ENCODE measurements at regions not wholly inside any gene's neighbourhood (a gene's known extent, or its start where the extent isn't known, plus 50 kb on each side); places are given as distances from the start of the nearest gene placed in this dataset.

- no peak for TF ChIP-seq POLR2A (IDR thresholded peaks at IDR 0.05)
- TF ChIP-seq CTCF (IDR thresholded peaks at IDR 0.05) = no peak
Observed at GRCh38 chr9:111190347-111190746, 139.7 kb downstream of the OR2K2 start.

All from body of pancreas (tissue), 4 donors.